ENCODE measurements at regions not wholly inside any gene's neighbourhood (a gene's known extent, or its start where the extent isn't known, plus 50 kb on each side); places are given as distances from the start of the nearest gene placed in this dataset.

- TF ChIP-seq, protein P1, sequence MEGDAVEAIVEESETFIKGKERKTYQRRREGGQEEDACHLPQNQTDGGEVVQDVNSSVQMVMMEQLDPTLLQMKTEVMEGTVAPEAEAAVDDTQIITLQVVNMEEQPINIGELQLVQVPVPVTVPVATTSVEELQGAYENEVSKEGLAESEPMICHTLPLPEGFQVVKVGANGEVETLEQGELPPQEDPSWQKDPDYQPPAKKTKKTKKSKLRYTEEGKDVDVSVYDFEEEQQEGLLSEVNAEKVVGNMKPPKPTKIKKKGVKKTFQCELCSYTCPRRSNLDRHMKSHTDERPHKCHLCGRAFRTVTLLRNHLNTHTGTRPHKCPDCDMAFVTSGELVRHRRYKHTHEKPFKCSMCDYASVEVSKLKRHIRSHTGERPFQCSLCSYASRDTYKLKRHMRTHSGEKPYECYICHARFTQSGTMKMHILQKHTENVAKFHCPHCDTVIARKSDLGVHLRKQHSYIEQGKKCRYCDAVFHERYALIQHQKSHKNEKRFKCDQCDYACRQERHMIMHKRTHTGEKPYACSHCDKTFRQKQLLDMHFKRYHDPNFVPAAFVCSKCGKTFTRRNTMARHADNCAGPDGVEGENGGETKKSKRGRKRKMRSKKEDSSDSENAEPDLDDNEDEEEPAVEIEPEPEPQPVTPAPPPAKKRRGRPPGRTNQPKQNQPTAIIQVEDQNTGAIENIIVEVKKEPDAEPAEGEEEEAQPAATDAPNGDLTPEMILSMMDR (IDR thresholded peaks at IDR 0.05): no peak
- no peak for TF ChIP-seq POLR2A (IDR thresholded peaks at IDR 0.05)
Measured at GRCh38 chr2:107588181-107588580, 238.5 kb upstream of the RGPD4 start.
